ENCODE measurements at regions not wholly inside any gene's neighbourhood (a gene's known extent, or its start where the extent isn't known, plus 50 kb on each side); places are given as distances from the start of the nearest gene placed in this dataset.
"Not testable (repeated sequence)": the region's sequence is repeated elsewhere in the genome, so short reads cannot be mapped to it uniquely, and the experiment has no call there.

- in situ Hi-C loops (cut with HindIII; ENCODE audit: low pct_ligation_motif_present, low pct_unique_long_range_greater_than_20kb, low sequenced_read_pairs), result no loop called here
- DNase-seq, result no peak
Measured at GRCh38 chr2:175293195-175293594, 111.7 kb upstream of the ATP5MC3 start.

- DNase-seq, result no peak
- in situ Hi-C loops (cut with HindIII; ENCODE audit: low pct_ligation_motif_present, low pct_unique_long_range_greater_than_20kb, low sequenced_read_pairs), result no loop called here
Measured at GRCh38 chr2:175282886-175283285, 101.4 kb upstream of the ATP5MC3 start.

- peak; percentile 56 for DNase-seq
- in situ Hi-C loops (cut with HindIII; ENCODE audit: low pct_ligation_motif_present, low pct_unique_long_range_greater_than_20kb, low sequenced_read_pairs), result no loop called here
Measured at GRCh38 chr2:175282300-175282699, 100.8 kb upstream of the ATP5MC3 start.

- DNase-seq, result no peak
- in situ Hi-C loops (cut with HindIII; ENCODE audit: low pct_ligation_motif_present, low pct_unique_long_range_greater_than_20kb, low sequenced_read_pairs), result no loop called here
Measured at GRCh38 chr2:175277772-175278171, 96.3 kb upstream of the ATP5MC3 start.

- in situ Hi-C loops (cut with HindIII; ENCODE audit: low pct_ligation_motif_present, low pct_unique_long_range_greater_than_20kb, low sequenced_read_pairs), result no loop called here
- DNase-seq, result no peak
Measured at GRCh38 chr2:175275539-175275938, 94.0 kb upstream of the ATP5MC3 start.

GRCh38 chr2:175259164-175259563, 77.7 kb upstream of the ATP5MC3 start:
- DNase-seq, result no peak
- in situ Hi-C loops (cut with HindIII; ENCODE audit: low pct_ligation_motif_present, low pct_unique_long_range_greater_than_20kb, low sequenced_read_pairs), result no loop called here

- no peak for DNase-seq
- in situ Hi-C loops (cut with HindIII; ENCODE audit: low pct_ligation_motif_present, low pct_unique_long_range_greater_than_20kb, low sequenced_read_pairs), result no loop called here
Measured at GRCh38 chr2:175256806-175257585, 75.5 kb upstream of the ATP5MC3 start.

- in situ Hi-C loops (cut with HindIII; ENCODE audit: low pct_ligation_motif_present, low pct_unique_long_range_greater_than_20kb, low sequenced_read_pairs); DNase-seq: not testable (repeated sequence)
Measured at GRCh38 chr2:175256391-175256790, 74.9 kb upstream of the ATP5MC3 start.

- no peak for DNase-seq
- in situ Hi-C loops (cut with HindIII; ENCODE audit: low pct_ligation_motif_present, low pct_unique_long_range_greater_than_20kb, low sequenced_read_pairs), result no loop called here
Measured at GRCh38 chr2:175253871-175254270, 72.4 kb upstream of the ATP5MC3 start.

- in situ Hi-C loops (cut with HindIII; ENCODE audit: low pct_ligation_motif_present, low pct_unique_long_range_greater_than_20kb, low sequenced_read_pairs), result no loop called here
- DNase-seq, result peak; percentile 60
Measured at GRCh38 chr2:175251425-175252041, 70.0 kb upstream of the ATP5MC3 start.

GRCh38 chr2:175247159-175247558, 65.6 kb upstream of the ATP5MC3 start:
- in situ Hi-C loops (cut with HindIII; ENCODE audit: low pct_ligation_motif_present, low pct_unique_long_range_greater_than_20kb, low sequenced_read_pairs), result no loop called here
- no peak for DNase-seq

- in situ Hi-C loops (cut with HindIII; ENCODE audit: low pct_ligation_motif_present, low pct_unique_long_range_greater_than_20kb, low sequenced_read_pairs), result no loop called here
- DNase-seq, result no peak
Measured at GRCh38 chr2:175244697-175245096, 63.2 kb upstream of the ATP5MC3 start.

GRCh38 chr2:175241691-175242090, 60.2 kb upstream of the ATP5MC3 start:
- in situ Hi-C loops (cut with HindIII; ENCODE audit: low pct_ligation_motif_present, low pct_unique_long_range_greater_than_20kb, low sequenced_read_pairs), result no loop called here
- DNase-seq, result no peak

GRCh38 chr2:175240033-175240432, 58.5 kb upstream of the ATP5MC3 start:
- in situ Hi-C loops (cut with HindIII; ENCODE audit: low pct_ligation_motif_present, low pct_unique_long_range_greater_than_20kb, low sequenced_read_pairs); DNase-seq: not testable (repeated sequence)

- in situ Hi-C loops (cut with HindIII; ENCODE audit: low pct_ligation_motif_present, low pct_unique_long_range_greater_than_20kb, low sequenced_read_pairs), result no loop called here
Measured at GRCh38 chr2:175236930-175237329, 55.4 kb upstream of the ATP5MC3 start.

GRCh38 chr2:175234650-175235049, 53.1 kb upstream of the ATP5MC3 start:
- no peak for DNase-seq
- in situ Hi-C loops (cut with HindIII; ENCODE audit: low pct_ligation_motif_present, low pct_unique_long_range_greater_than_20kb, low sequenced_read_pairs), result no loop called here

More at GRCh38 chr2:175236930-175237329, 55.4 kb upstream of the ATP5MC3 start:
- no peak for DNase-seq

GRCh38 chr2:175234153-175234552, 52.6 kb upstream of the ATP5MC3 start:
- no peak for DNase-seq
- in situ Hi-C loops (cut with HindIII; ENCODE audit: low pct_ligation_motif_present, low pct_unique_long_range_greater_than_20kb, low sequenced_read_pairs), result no loop called here

- in situ Hi-C loops (cut with HindIII; ENCODE audit: low pct_ligation_motif_present, low pct_unique_long_range_greater_than_20kb, low sequenced_read_pairs), result no loop called here
- no peak for DNase-seq
Measured at GRCh38 chr2:175233135-175233719, 51.7 kb upstream of the ATP5MC3 start.
